ENCODE measurements at regions not wholly inside any gene's neighbourhood (a gene's known extent, or its start where the extent isn't known, plus 50 kb on each side); places are given as distances from the start of the nearest gene placed in this dataset.
"Not testable (repeated sequence)": the region's sequence is repeated elsewhere in the genome, so short reads cannot be mapped to it uniquely, and the experiment has no call there.

DNA sequence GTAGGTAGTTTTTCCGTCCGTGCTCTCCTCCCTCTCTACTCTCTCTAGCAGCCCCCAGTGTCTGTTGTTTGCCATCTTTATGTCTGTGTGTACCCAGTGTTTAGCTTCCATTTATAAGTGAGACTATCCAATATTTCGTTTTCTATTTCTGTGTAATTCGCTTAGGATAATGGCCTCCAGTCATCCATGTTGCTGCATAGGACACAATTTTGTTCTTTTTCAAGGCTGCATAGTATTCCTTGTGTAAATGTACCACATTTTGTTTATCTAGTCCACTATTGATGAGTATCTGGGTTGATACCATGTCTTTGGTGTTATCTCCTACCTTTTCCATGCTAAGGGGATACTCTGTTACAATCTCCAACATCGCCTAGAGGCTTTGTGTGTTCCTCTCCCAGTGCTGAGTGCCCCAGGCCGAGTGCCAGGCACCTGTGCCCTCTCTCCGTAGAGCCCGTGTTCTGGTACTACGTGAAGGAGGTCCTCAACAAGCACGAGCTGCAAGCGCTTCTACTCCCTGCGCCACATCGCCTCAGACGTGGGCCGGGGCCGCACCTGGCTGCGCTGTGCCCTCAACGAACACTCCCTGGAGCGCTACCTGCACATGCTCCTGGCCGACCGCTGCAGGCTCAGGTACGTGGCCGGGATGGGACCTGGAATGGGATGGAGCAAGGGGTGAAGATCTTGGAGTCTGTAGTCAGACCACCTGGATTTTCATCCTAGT, 51.0 kb downstream of the NPIPB11 start:
- H3K36me3 Mint-ChIP-seq (ENCODE audit: low read depth); H3K4me1 Mint-ChIP-seq (ENCODE audit: low read depth); intact Hi-C loops (cut with micrococcal nuclease); H3K27ac Mint-ChIP-seq; H3K9me3 Mint-ChIP-seq; H3K4me3 Mint-ChIP-seq; H3K27me3 Mint-ChIP-seq (ENCODE audit: insufficient read depth); DNase-seq (ENCODE audit: low spot score): not testable (repeated sequence)

DNA sequence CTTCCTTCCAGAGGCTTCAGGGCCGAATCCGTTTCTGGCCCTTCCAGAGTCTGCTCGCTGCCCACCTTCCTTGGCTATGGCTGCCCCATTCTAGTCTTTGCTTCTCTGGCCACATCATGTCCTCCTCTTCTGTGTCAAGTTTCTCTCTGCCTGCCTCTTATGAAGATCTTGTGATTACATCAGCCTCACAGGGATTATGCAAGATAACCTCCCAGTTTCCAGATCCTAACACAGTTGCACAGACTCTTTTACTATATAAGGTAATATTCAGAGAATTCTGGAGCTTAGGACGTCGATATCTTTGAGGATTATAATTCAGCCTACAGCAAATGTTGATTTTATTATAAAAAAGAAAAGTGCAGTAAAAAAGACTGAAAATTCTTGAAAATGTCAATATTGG, 52.1 kb downstream of the NPIPB11 start:
- H3K4me3 Mint-ChIP-seq; H3K9me3 Mint-ChIP-seq; DNase-seq (ENCODE audit: low spot score); H3K27me3 Mint-ChIP-seq (ENCODE audit: insufficient read depth); H3K36me3 Mint-ChIP-seq (ENCODE audit: low read depth); H3K27ac Mint-ChIP-seq; H3K4me1 Mint-ChIP-seq (ENCODE audit: low read depth); intact Hi-C loops (cut with micrococcal nuclease): not testable (repeated sequence)

DNA sequence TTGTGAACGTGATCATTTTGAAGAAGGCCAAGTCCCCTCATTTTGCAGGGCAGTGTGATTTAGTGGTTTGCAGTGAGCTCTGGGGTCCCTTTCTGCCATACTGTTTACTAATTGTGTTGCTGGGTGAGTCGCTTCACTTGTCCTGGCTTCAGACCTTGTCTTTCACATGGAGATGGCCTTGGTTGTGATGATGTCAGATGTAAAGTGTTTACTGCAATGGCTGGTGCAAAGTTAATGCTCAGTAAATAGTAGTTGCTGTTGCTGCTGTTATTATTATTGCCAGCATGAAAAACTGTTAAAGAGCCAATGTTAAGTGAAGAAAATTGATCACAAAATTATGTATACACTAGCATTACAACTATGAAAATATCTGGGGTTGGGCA, 53.9 kb downstream of the NPIPB11 start:
- H3K9me3 Mint-ChIP-seq; intact Hi-C loops (cut with micrococcal nuclease); H3K27ac Mint-ChIP-seq; H3K36me3 Mint-ChIP-seq (ENCODE audit: low read depth); H3K4me3 Mint-ChIP-seq; H3K4me1 Mint-ChIP-seq (ENCODE audit: low read depth); H3K27me3 Mint-ChIP-seq (ENCODE audit: insufficient read depth); DNase-seq (ENCODE audit: low spot score): not testable (repeated sequence)

DNA sequence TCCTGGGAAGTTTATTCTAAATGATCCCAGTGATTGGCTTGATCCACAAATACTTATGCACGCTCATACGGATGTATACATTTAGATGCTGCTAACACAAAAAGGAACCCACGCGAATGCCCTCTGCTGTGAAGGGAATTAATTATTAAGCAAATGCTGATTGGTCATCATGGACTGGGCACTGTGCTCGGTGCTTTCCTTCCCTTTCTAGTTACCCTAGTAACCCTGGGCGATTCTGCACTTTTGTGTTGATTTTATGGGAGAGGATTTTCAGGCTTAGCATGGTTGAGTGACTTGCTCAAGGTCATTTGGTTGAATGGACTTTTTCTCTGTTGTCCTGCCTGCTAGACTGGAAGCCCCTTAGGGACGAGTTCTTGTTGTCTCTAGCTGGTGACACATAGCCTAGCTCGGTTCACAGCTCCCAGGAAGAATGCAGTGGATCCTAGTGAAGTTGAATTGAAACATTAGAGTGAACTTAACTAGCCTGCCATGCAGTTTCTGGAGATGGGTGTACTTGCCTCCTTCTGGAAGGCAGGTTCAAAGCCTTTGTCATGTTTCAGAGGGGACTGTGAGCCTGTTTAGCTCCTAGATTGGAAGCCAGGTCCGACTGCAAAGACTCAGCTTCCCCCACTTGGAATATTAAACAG, 54.4 kb downstream of the NPIPB11 start:
- H3K27ac Mint-ChIP-seq: not testable (repeated sequence)

DNA sequence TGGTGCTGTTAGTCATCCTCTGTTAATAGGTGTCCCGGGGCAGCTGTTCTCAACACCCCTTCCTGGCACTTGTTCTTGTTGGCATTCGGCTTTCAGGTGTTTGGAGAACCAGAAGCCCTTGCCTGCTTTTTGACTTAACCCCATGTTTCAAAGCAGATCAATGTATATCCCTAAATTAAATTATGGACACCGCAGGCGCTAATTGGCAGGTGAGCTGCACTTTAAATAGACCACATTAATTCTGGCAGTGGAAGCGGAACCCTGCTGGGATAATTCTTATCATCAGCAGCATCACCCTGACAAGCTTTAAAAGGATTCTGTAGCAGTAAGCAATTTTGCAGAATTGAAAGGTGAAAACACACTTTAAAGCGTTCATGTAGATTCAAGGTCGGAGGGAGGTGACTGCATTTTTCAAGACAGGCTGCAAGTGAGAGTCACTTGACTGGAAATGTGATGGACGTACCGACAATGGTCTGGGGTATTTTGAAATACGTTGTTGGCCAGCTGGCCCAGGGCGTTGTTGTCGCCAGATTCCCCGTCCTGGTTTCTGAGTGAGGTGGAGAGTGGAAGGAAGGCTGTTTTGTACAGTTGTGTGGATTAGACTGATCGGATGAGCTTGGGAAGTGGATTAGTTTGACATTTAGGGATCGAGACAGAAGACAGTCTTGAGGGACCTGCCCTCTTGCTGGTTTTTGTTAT, 55.1 kb downstream of the NPIPB11 start:
- DNase-seq (ENCODE audit: low spot score); H3K9me3 Mint-ChIP-seq; H3K27me3 Mint-ChIP-seq (ENCODE audit: insufficient read depth); H3K27ac Mint-ChIP-seq; intact Hi-C loops (cut with micrococcal nuclease); H3K4me3 Mint-ChIP-seq; H3K36me3 Mint-ChIP-seq (ENCODE audit: low read depth); H3K4me1 Mint-ChIP-seq (ENCODE audit: low read depth): not testable (repeated sequence)

More for the DNA sequence above, 54.4 kb downstream of the NPIPB11 start:
- intact Hi-C loops (cut with micrococcal nuclease); H3K4me1 Mint-ChIP-seq (ENCODE audit: low read depth); DNase-seq (ENCODE audit: low spot score); H3K36me3 Mint-ChIP-seq (ENCODE audit: low read depth); H3K27me3 Mint-ChIP-seq (ENCODE audit: insufficient read depth); H3K9me3 Mint-ChIP-seq; H3K4me3 Mint-ChIP-seq: not testable (repeated sequence)

DNA sequence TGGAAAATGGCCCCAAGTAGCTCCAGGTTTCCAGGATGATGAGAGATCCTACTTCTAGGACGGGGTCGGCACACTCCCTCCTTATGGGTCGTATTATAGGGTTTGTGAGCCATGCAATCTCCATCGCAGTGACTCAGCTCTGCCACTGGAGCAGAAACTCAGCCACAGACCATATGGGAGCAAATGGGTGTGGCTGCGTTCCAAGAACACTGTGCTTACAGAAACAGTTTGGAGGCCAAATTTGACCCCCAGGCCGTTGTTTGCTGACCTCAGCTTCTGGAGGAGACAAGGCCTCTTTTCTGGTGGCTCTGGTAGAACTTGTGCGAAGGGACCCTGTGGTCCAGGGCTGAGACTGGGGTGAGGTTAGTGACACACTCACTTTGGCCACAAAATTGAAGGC, 56.5 kb downstream of the NPIPB11 start:
- H3K36me3 Mint-ChIP-seq (ENCODE audit: low read depth); DNase-seq (ENCODE audit: low spot score); H3K27me3 Mint-ChIP-seq (ENCODE audit: insufficient read depth); H3K9me3 Mint-ChIP-seq; H3K4me3 Mint-ChIP-seq; intact Hi-C loops (cut with micrococcal nuclease); H3K4me1 Mint-ChIP-seq (ENCODE audit: low read depth); H3K27ac Mint-ChIP-seq: not testable (repeated sequence)

DNA sequence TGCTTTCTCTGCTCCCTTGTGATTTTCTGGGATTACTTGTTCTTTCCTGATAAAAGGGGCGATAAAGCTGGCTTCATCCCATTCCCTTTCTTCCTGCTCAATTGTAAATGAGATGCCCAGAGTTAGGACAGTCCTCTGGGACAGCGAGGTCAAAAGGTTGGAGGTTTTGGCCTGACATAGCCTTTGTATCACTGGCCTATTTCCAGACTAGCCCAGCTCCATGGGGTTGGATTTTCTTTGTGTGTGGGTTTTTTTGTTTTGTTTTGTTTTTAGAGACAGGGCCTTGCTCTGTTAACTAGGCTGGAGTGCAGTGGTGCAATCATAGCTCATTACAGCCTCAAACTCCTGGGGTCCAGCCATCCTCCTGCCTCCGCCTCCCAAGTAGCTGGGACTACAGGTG, 57.8 kb downstream of the NPIPB11 start:
- H3K36me3 Mint-ChIP-seq (ENCODE audit: low read depth); H3K27ac Mint-ChIP-seq; H3K4me3 Mint-ChIP-seq; H3K4me1 Mint-ChIP-seq (ENCODE audit: low read depth); intact Hi-C loops (cut with micrococcal nuclease); H3K27me3 Mint-ChIP-seq (ENCODE audit: insufficient read depth); H3K9me3 Mint-ChIP-seq; DNase-seq (ENCODE audit: low spot score): not testable (repeated sequence)

DNA sequence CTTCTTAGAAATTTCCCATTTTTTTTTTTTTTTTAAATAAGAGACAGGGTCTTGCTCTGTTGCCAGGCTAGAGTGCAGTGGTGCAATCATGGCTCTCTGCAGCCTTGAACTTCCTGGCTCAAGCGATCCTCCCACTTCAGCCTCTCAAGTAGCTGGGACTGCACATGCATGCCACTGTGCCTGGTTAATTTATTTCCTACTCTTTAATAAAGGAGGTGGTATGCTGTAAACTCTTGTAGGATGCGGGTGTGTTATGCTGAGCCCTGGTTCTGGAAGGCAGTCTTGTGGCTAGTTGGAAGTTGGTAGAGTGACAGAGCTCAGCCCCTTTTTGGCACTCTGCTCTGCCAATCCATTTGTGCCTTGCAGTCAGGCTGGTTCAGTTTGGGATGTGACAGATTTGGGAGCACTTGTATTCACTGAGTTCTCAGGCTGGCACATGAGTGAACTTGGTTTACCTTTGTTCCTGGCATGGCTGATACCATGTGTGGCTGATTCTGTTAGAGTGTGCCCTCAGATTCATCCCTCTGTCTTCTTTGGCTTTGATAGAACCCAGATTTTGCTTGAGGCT, 58.3 kb downstream of the NPIPB11 start:
- H3K4me1 Mint-ChIP-seq (ENCODE audit: low read depth); H3K27me3 Mint-ChIP-seq (ENCODE audit: insufficient read depth); H3K9me3 Mint-ChIP-seq; DNase-seq (ENCODE audit: low spot score); H3K36me3 Mint-ChIP-seq (ENCODE audit: low read depth); H3K27ac Mint-ChIP-seq; H3K4me3 Mint-ChIP-seq; intact Hi-C loops (cut with micrococcal nuclease): not testable (repeated sequence)

DNA sequence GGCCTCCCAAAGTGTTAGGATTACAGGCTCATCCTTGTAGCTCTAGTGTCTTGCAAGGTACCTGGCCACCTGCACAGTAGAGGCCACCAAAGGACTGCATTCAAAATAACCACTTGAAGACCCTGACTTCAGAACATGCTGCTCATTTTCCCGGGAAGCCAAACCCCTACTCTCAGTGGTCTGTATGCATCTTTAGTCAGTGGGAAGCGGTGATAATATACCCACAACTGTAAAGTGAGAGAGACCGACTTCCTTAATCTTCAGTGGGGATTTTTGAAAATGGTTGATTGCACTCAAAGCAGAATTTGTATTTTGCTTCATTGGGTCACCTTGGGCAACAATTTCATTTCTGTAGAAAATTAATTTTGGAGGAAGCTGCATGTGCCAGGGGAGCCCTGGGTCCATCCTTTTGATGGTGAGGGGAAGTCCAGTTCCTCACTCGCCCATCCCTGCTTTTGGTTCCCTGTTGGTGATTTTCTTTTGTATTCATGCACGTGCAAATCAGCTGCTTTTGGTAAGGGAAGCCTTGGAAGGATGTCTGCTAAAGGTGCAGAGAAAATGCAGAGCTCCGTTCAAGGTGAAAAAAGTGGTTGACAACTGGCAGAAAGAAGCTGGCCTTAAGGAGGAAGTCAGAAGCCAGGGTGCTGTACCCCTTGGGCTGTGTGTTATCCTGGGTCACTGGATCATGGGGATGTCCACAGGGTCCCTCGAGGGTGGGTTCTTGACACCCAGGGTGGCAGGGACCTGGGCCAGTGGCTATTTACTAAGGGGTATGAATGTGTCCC, 59.5 kb downstream of the NPIPB11 start:
- intact Hi-C loops (cut with micrococcal nuclease); H3K36me3 Mint-ChIP-seq (ENCODE audit: low read depth); H3K4me1 Mint-ChIP-seq (ENCODE audit: low read depth); H3K9me3 Mint-ChIP-seq; DNase-seq (ENCODE audit: low spot score); H3K27me3 Mint-ChIP-seq (ENCODE audit: insufficient read depth); H3K4me3 Mint-ChIP-seq; H3K27ac Mint-ChIP-seq: not testable (repeated sequence)

DNA sequence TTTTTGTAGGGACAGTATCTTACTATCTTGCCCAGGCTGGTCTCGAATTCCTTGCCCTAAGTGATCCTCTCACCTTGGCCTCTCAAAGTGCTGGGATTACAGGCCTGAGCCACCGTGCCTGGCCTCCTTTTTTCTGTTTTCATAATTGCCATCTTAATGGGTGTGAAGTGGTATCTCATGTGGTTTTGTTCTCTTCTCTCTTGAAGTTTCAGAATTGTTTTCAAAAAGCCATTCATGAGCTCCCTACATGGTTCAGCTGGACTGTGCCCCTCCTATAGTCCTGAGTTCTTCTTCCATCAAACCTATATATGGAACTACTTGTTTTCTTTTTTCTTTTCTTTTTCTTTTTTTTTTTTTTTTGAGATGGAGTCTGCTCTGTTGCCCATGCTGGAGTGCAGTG, 60.3 kb downstream of the NPIPB11 start:
- intact Hi-C loops (cut with micrococcal nuclease); H3K27ac Mint-ChIP-seq; H3K36me3 Mint-ChIP-seq (ENCODE audit: low read depth); H3K4me3 Mint-ChIP-seq; H3K9me3 Mint-ChIP-seq; H3K4me1 Mint-ChIP-seq (ENCODE audit: low read depth); DNase-seq (ENCODE audit: low spot score); H3K27me3 Mint-ChIP-seq (ENCODE audit: insufficient read depth): not testable (repeated sequence)

DNA sequence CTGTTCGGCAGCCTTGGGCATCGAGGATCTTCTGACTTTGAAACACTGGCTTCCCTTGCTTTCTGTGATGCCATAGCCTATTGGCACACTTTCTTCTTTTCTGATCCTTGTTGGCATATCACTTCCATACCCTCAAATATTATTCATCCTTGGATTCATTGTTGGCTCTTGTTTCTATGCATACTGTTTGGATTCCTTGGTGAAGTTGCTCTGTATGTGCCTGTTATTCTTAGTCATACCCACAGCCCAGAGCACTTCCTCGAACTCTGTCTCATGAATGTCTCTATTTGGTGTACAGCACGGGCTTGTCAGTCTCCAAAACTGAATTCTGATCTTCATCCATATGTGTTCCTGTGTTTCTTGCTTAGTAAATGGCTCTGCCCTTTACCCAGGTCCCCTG, 63.6 kb downstream of the NPIPB11 start:
- intact Hi-C loops (cut with micrococcal nuclease); H3K27me3 Mint-ChIP-seq (ENCODE audit: insufficient read depth); H3K9me3 Mint-ChIP-seq; H3K4me3 Mint-ChIP-seq; H3K27ac Mint-ChIP-seq; DNase-seq (ENCODE audit: low spot score); H3K4me1 Mint-ChIP-seq (ENCODE audit: low read depth); H3K36me3 Mint-ChIP-seq (ENCODE audit: low read depth): not testable (repeated sequence)

DNA sequence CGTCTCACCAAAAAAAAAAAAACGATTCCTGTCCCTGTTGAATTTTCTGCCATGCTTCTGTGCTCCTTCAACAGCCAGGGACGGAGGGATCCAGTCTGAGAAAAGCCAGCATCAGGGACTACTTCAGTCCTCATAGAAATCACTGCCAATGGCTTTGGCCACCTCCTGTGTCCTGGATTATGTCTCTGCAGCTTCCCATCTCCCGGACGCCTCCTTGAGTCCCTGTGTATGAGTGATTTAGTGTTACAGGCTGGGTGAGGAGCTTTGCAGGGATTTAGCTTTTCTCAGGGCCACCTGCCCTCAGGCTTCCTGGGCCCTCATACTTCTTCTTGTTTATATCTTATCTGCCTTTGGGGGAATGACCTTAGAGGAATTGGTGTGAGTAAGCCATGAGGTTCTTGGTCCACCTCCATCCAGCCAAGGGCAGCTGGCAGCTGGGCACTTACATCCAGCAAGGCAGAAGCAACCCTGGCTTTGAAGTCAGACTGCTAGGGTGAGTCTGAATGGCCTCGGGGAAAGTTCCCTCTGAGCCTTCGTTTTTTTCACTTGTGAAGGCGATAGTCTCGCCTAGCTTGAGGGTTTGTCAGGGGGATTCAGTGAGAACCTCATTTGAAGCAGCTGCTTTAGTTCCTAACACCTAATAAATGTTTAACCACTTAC, 65.6 kb downstream of the NPIPB11 start:
- H3K4me3 Mint-ChIP-seq; intact Hi-C loops (cut with micrococcal nuclease); H3K27me3 Mint-ChIP-seq (ENCODE audit: insufficient read depth); DNase-seq (ENCODE audit: low spot score); H3K27ac Mint-ChIP-seq; H3K4me1 Mint-ChIP-seq (ENCODE audit: low read depth); H3K36me3 Mint-ChIP-seq (ENCODE audit: low read depth); H3K9me3 Mint-ChIP-seq: not testable (repeated sequence)
